ENCODE measurements at regions not wholly inside any gene's neighbourhood (a gene's known extent, or its start where the extent isn't known, plus 50 kb on each side); places are given as distances from the start of the nearest gene placed in this dataset.

DNA sequence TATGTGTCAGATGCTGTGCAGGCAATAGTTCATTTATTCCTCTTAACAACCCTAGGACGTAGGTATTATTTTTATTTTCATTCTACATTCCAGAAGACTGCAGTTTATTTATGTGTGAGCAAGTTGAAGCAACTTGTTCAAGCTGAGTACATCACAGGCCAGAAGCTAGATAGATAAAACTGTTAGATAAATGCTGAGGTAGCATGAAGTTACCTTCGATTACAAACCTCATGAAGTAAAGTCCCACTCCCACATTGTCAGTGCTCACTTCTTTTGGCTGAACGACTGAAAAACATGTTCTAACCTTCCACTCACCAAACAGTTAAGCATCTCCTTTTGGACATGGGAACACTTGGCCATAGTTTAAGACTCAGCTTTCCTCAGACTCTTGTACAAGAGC is 439.2 kb downstream of the TNS1 start:
- no peak for TF ChIP-seq TAF1 (IDR thresholded peaks at IDR 0.05; ENCODE audit: low read depth, low read length)
- no peak for TF ChIP-seq POLR2A (IDR thresholded peaks at IDR 0.05; ENCODE audit: low read depth, low read length)
- no peak for TF ChIP-seq POLR2AphosphoS5 (IDR thresholded peaks at IDR 0.05; ENCODE audit: low read depth, low read length)
